Stimulated activated CD8-positive, alpha-beta memory T cell treated with anti-CD3 and anti-CD28 coated beads, Interleukin-15, amount 100 ng/mL, for 4 hours (primary cell): ENCODE measurements at regions not wholly inside any gene's neighbourhood (a gene's known extent, or its start where the extent isn't known, plus 50 kb on each side); places are given as distances from the start of the nearest gene placed in this dataset.

ENCODE experiments used
- DNase-seq, 2 donors: peaks; one replicate each; pipeline ENCODE4 v3.0.0-alpha.2; 2020; ENCODE audit warnings: low read depth in 2 of 2

GRCh38 chr2:120866071-120866470 is 130.4 kb downstream of the GLI2 start:
- DNase-seq = no peak

- no peak for DNase-seq
Measured at GRCh38 chr2:120866483-120867140, 130.9 kb downstream of the GLI2 start.

- no peak for DNase-seq
Measured at GRCh38 chr2:120867290-120868241, 131.9 kb downstream of the GLI2 start.

GRCh38 chr2:120868366-120868765 is 132.7 kb downstream of the GLI2 start:
- DNase-seq = no peak

- DNase-seq = no peak
Measured at GRCh38 chr2:120869036-120869729, 133.5 kb downstream of the GLI2 start.

GRCh38 chr2:120869730-120870466 is 134.2 kb downstream of the GLI2 start:
- no peak for DNase-seq

- DNase-seq = no peak
Measured at GRCh38 chr2:120870467-120870788, 134.8 kb downstream of the GLI2 start.

GRCh38 chr2:120871016-120871635 is 135.5 kb downstream of the GLI2 start:
- DNase-seq = no peak

GRCh38 chr2:120871881-120872620 is 136.4 kb downstream of the GLI2 start:
- no peak for DNase-seq

GRCh38 chr2:120873958-120874887 is 138.6 kb downstream of the GLI2 start:
- DNase-seq = no peak

GRCh38 chr2:120874888-120875275 is 139.2 kb downstream of the GLI2 start:
- DNase-seq = no peak

- DNase-seq = no peak
Measured at GRCh38 chr2:120875431-120875830, 139.8 kb downstream of the GLI2 start.

- DNase-seq = no peak
Measured at GRCh38 chr2:120876526-120877280, 141.0 kb downstream of the GLI2 start.

- no peak for DNase-seq
Measured at GRCh38 chr2:120877409-120877808, 141.7 kb downstream of the GLI2 start.

GRCh38 chr2:120878970-120879369 is 143.3 kb downstream of the GLI2 start:
- no peak for DNase-seq

- no peak for DNase-seq
Measured at GRCh38 chr2:120879431-120880295, 144.0 kb downstream of the GLI2 start.

GRCh38 chr2:120880381-120880780 is 144.7 kb downstream of the GLI2 start:
- DNase-seq = no peak
